Activated T-cell treated with anti-CD3 and anti-CD28 coated beads, Interleukin-2, amount 50 U/mL, for 4 hours (primary cell): ENCODE measurements at regions not wholly inside any gene's neighbourhood (a gene's known extent, or its start where the extent isn't known, plus 50 kb on each side); places are given as distances from the start of the nearest gene placed in this dataset.
A peak's percentile ranks its signal among the peaks of the same experiment; 100 is the strongest.

Experiments used
- ATAC-seq, 2 donors: fragments of 200-7000 bp; cut with Tn5 transposase; one replicate each; pipeline ENCODE4 v1.10.0; 2021
- DNase-seq: peaks from one replicate; pipeline ENCODE4 v3.0.0-alpha.2; 2020
- H3K27me3 Mint-ChIP-seq: one replicate; pipeline ENCODE4 v1.8.0; 2021; ENCODE audit warnings: low read depth, mixed read lengths
- H3K36me3 Mint-ChIP-seq: one replicate; pipeline ENCODE4 v1.8.0; 2022; ENCODE audit warnings: mixed read lengths; ENCODE audit not compliant: insufficient read depth
- H3K4me1 Mint-ChIP-seq: one replicate; pipeline ENCODE4 v1.8.0; 2021; ENCODE audit warnings: low read depth, mixed read lengths
- H3K4me3 Mint-ChIP-seq: one replicate; pipeline ENCODE4 v1.8.0; 2021; ENCODE audit warnings: mild to moderate bottlenecking, moderate library complexity, mixed read lengths
- H3K9me3 Mint-ChIP-seq: one replicate; pipeline ENCODE4 v1.8.0; 2021; ENCODE audit warnings: mixed read lengths

- no peaks in the 10 kb centered on the region for H3K9me3 Mint-ChIP-seq
- ATAC-seq = no peak
- DNase-seq = no peak
- H3K4me3 Mint-ChIP-seq = no peak overlapping the region
- peaks cover 41% of the 10 kb centered on the region for H3K4me1 Mint-ChIP-seq
- H3K36me3 Mint-ChIP-seq = no peaks in the 10 kb centered on the region
- peaks cover 2% of the 10 kb centered on the region for H3K27me3 Mint-ChIP-seq
Measured at GRCh38 chr6:137739544-137739943, 127.5 kb upstream of the TNFAIP3 start.

- Mint-ChIP-seq H3K4me1 (peaks cover 46% of the 10 kb centered on the region), H3K27me3 (peaks cover 2% of the 10 kb centered on the region), H3K4me3 (no peak overlapping the region), H3K9me3 (no peaks in the 10 kb centered on the region), H3K36me3 (no peaks in the 10 kb centered on the region)
- no peak for ATAC-seq
- no peak for DNase-seq
Measured at GRCh38 chr6:137740091-137740755, 126.8 kb upstream of the TNFAIP3 start.

- ATAC-seq (no peak), DNase-seq (no peak)
- no peak overlapping the region for H3K4me3 Mint-ChIP-seq
- no peaks in the 10 kb centered on the region for H3K9me3 Mint-ChIP-seq
- H3K4me1 Mint-ChIP-seq = peaks cover 41% of the 10 kb centered on the region
- H3K27me3 Mint-ChIP-seq = peaks cover 2% of the 10 kb centered on the region
- no peaks in the 10 kb centered on the region for H3K36me3 Mint-ChIP-seq
Measured at GRCh38 chr6:137740967-137741761, 125.9 kb upstream of the TNFAIP3 start.

- ATAC-seq (no peak), DNase-seq (no peak)
- Mint-ChIP-seq H3K27me3 (peaks cover 2% of the 10 kb centered on the region), H3K4me3 (no peak overlapping the region), H3K4me1 (peaks cover 26% of the 10 kb centered on the region), H3K36me3 (no peaks in the 10 kb centered on the region), H3K9me3 (no peaks in the 10 kb centered on the region)
Measured at GRCh38 chr6:137743493-137743892, 123.6 kb upstream of the TNFAIP3 start.

- no peak for DNase-seq
- no peaks in the 10 kb centered on the region for H3K36me3 Mint-ChIP-seq
- ATAC-seq = no peak
- H3K4me1 Mint-ChIP-seq = peaks cover 26% of the 10 kb centered on the region
- H3K27me3 Mint-ChIP-seq = peaks cover 2% of the 10 kb centered on the region
- H3K4me3 Mint-ChIP-seq = no peak overlapping the region
- H3K9me3 Mint-ChIP-seq = no peaks in the 10 kb centered on the region
Measured at GRCh38 chr6:137744877-137745276, 122.2 kb upstream of the TNFAIP3 start.

- DNase-seq = no peak
- Mint-ChIP-seq H3K4me1 (peaks cover 26% of the 10 kb centered on the region), H3K4me3 (no peak overlapping the region), H3K36me3 (no peaks in the 10 kb centered on the region), H3K27me3 (peaks cover 2% of the 10 kb centered on the region), H3K9me3 (no peaks in the 10 kb centered on the region)
- no peak for ATAC-seq
Measured at GRCh38 chr6:137745321-137745720, 121.7 kb upstream of the TNFAIP3 start.

GRCh38 chr6:137746264-137746663, 120.8 kb upstream of the TNFAIP3 start:
- DNase-seq (no peak), ATAC-seq (peak in 1 of 2 donors; percentile 14)
- Mint-ChIP-seq H3K36me3 (no peaks in the 10 kb centered on the region), H3K4me1 (peaks cover 22% of the 10 kb centered on the region), H3K9me3 (no peaks in the 10 kb centered on the region), H3K4me3 (no peak overlapping the region), H3K27me3 (peaks cover under 1% of the 10 kb centered on the region)

- H3K36me3 Mint-ChIP-seq = no peaks in the 10 kb centered on the region
- no peak for ATAC-seq
- no peak for DNase-seq
- H3K9me3 Mint-ChIP-seq = no peaks in the 10 kb centered on the region
- H3K27me3 Mint-ChIP-seq = no peaks in the 10 kb centered on the region
- no peak overlapping the region for H3K4me3 Mint-ChIP-seq
- peaks cover 15% of the 10 kb centered on the region for H3K4me1 Mint-ChIP-seq
Measured at GRCh38 chr6:137749696-137750211, 117.3 kb upstream of the TNFAIP3 start.

GRCh38 chr6:137750297-137750696, 116.8 kb upstream of the TNFAIP3 start:
- H3K4me3 Mint-ChIP-seq = no peak overlapping the region
- DNase-seq (no peak), ATAC-seq (no peak)
- no peaks in the 10 kb centered on the region for H3K9me3 Mint-ChIP-seq
- peaks cover 13% of the 10 kb centered on the region for H3K4me1 Mint-ChIP-seq
- no peaks in the 10 kb centered on the region for H3K36me3 Mint-ChIP-seq
- no peaks in the 10 kb centered on the region for H3K27me3 Mint-ChIP-seq

GRCh38 chr6:137751768-137752560, 115.1 kb upstream of the TNFAIP3 start:
- Mint-ChIP-seq H3K4me1 (peaks cover 8% of the 10 kb centered on the region), H3K36me3 (no peaks in the 10 kb centered on the region), H3K4me3 (no peak overlapping the region), H3K9me3 (no peaks in the 10 kb centered on the region), H3K27me3 (no peaks in the 10 kb centered on the region)
- DNase-seq = no peak
- ATAC-seq = no peak

- ATAC-seq (no peak), DNase-seq (no peak)
- peaks cover 8% of the 10 kb centered on the region for H3K4me1 Mint-ChIP-seq
- H3K36me3 Mint-ChIP-seq = no peaks in the 10 kb centered on the region
- H3K27me3 Mint-ChIP-seq = no peaks in the 10 kb centered on the region
- no peaks in the 10 kb centered on the region for H3K9me3 Mint-ChIP-seq
- H3K4me3 Mint-ChIP-seq = no peak overlapping the region
Measured at GRCh38 chr6:137754366-137754765, 112.7 kb upstream of the TNFAIP3 start.

GRCh38 chr6:137754866-137755265, 112.2 kb upstream of the TNFAIP3 start:
- no peak for DNase-seq
- no peaks in the 10 kb centered on the region for H3K27me3 Mint-ChIP-seq

GRCh38 chr6:137755284-137755683, 111.8 kb upstream of the TNFAIP3 start:
- DNase-seq (no peak), ATAC-seq (no peak)
- H3K27me3 Mint-ChIP-seq = no peaks in the 10 kb centered on the region
- peaks cover 8% of the 10 kb centered on the region for H3K4me1 Mint-ChIP-seq
- H3K4me3 Mint-ChIP-seq = no peak overlapping the region
- no peaks in the 10 kb centered on the region for H3K36me3 Mint-ChIP-seq
- no peaks in the 10 kb centered on the region for H3K9me3 Mint-ChIP-seq

More at GRCh38 chr6:137754866-137755265, 112.2 kb upstream of the TNFAIP3 start:
- Mint-ChIP-seq H3K4me3 (no peak overlapping the region), H3K36me3 (no peaks in the 10 kb centered on the region), H3K4me1 (peaks cover 8% of the 10 kb centered on the region), H3K9me3 (no peaks in the 10 kb centered on the region)
- no peak for ATAC-seq

GRCh38 chr6:137756788-137757187, 110.3 kb upstream of the TNFAIP3 start:
- Mint-ChIP-seq H3K27me3 (no peaks in the 10 kb centered on the region), H3K4me1 (peaks cover 8% of the 10 kb centered on the region), H3K4me3 (no peak overlapping the region), H3K36me3 (no peaks in the 10 kb centered on the region), H3K9me3 (no peaks in the 10 kb centered on the region)
- DNase-seq (no peak), ATAC-seq (no peak)
